Hepatocyte (in vitro differentiated cells): ENCODE measurements at regions not wholly inside any gene's neighbourhood (a gene's known extent, or its start where the extent isn't known, plus 50 kb on each side); places are given as distances from the start of the nearest gene placed in this dataset.

Source experiments
- DNase-seq: peaks from one replicate; pipeline ENCODE4 v3.0.0-alpha.2; 2016; ENCODE audit warnings: low spot score
- H2AFZ ChIP-seq: fragments of 200-600 bp; sonication (generic); 2 replicates; pipeline ENCODE4 v1.6.0; 2016; ENCODE audit warnings: antibody characterized with exemption, mild to moderate bottlenecking
- H3K27ac ChIP-seq: fragments of 200-600 bp; sonication (generic); 2 replicates; pipeline ENCODE4 v1.5.1; 2016; ENCODE audit warnings: mild to moderate bottlenecking
- H3K27me3 ChIP-seq: fragments of 200-600 bp; sonication (generic); 2 replicates; pipeline ENCODE4 v1.6.1; 2016
- H3K36me3 ChIP-seq: fragments of 200-600 bp; sonication (generic); replicated peaks from 2 replicates; pipeline ENCODE4 v1.5.1; 2016; ENCODE audit warnings: low read depth; ENCODE audit not compliant: insufficient read depth
- H3K4me1 ChIP-seq: fragments of 200-600 bp; sonication (generic); 2 replicates; pipeline ENCODE4 v1.5.1; 2016; ENCODE audit warnings: mild to moderate bottlenecking, moderate library complexity; ENCODE audit not compliant: insufficient read depth
- H3K4me2 ChIP-seq: fragments of 200-600 bp; sonication (generic); 2 replicates; pipeline ENCODE4 v1.6.0; 2016
- H3K4me3 ChIP-seq: fragments of 200-600 bp; sonication (generic); 2 replicates; pipeline ENCODE4 v1.5.1; 2016; ENCODE audit warnings: mild to moderate bottlenecking
- H3K79me2 ChIP-seq: fragments of 200-600 bp; sonication (generic); 2 replicates; pipeline ENCODE4 v1.6.0; 2017; ENCODE audit warnings: mild to moderate bottlenecking
- H3K9me2 ChIP-seq: fragments of 200-600 bp; sonication (generic); replicated peaks from 2 replicates; pipeline ENCODE4 v1.6.0; 2017; ENCODE audit warnings: mild to moderate bottlenecking; ENCODE audit not compliant: insufficient read depth
- H3K9me3 ChIP-seq: fragments of 200-600 bp; sonication (generic); 2 replicates; pipeline ENCODE4 v1.5.1; 2016; ENCODE audit warnings: low read depth, mild to moderate bottlenecking
- H4K20me1 ChIP-seq: fragments of 200-600 bp; sonication (generic); 2 replicates; pipeline ENCODE4 v1.6.0; 2016; ENCODE audit warnings: mild to moderate bottlenecking; ENCODE audit not compliant: insufficient read depth, poor library complexity, severe bottlenecking
- EZH2 ChIP-seq: fragments of 200-600 bp; sonication (generic); IDR thresholded peaks from 2 replicates; pipeline ENCODE4 v1.6.1; 2016; ENCODE audit warnings: antibody characterized with exemption, mild to moderate bottlenecking, borderline replicate concordance
- EZH2phosphoT487 ChIP-seq: fragments of 200-600 bp; sonication (generic); IDR thresholded peaks from one replicate; pipeline ENCODE4 v1.6.1; 2018; ENCODE audit warnings: antibody characterized with exemption, mild to moderate bottlenecking, low read depth, moderate library complexity; ENCODE audit not compliant: unreplicated experiment, severe bottlenecking
- WGBS: methylation state at CpG from one replicate; pipeline ENCODE4 v1.1.6; 2016; ENCODE audit warnings: low lambda C conversion rate; ENCODE audit errors: missing lambda C conversion rate; 5-methylcytosine and 5-hydroxymethylcytosine counted together
- TF ChIP-seq, protein P1 (sequence below): fragments of 200-600 bp; sonication (generic); IDR thresholded peaks from 2 replicates; pipeline ENCODE4 v1.5.1; 2016; ENCODE audit warnings: antibody characterized with exemption, mild to moderate bottlenecking; ENCODE audit not compliant: poor library complexity

DNA sequence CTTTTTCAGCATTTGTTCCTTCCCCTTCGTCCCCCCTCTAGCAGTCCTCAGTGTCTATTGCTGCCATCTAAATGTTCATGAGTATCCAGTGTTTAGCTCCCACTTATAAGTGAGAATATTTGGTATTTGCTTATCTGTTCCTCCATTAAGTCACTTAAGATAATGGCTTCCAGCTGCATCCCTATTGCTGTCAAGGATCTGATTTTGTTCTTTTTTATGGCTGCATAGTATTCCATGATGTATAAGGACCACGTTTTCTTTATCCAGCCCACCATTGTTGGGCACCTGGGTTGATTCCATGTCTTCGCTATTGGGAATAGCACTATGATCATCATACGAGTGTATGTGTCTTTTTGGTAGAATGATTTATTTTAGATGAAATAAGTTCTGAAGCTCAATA lies 166.9 kb upstream of the NCK2 start:
- TF ChIP-seq, protein P1, sequence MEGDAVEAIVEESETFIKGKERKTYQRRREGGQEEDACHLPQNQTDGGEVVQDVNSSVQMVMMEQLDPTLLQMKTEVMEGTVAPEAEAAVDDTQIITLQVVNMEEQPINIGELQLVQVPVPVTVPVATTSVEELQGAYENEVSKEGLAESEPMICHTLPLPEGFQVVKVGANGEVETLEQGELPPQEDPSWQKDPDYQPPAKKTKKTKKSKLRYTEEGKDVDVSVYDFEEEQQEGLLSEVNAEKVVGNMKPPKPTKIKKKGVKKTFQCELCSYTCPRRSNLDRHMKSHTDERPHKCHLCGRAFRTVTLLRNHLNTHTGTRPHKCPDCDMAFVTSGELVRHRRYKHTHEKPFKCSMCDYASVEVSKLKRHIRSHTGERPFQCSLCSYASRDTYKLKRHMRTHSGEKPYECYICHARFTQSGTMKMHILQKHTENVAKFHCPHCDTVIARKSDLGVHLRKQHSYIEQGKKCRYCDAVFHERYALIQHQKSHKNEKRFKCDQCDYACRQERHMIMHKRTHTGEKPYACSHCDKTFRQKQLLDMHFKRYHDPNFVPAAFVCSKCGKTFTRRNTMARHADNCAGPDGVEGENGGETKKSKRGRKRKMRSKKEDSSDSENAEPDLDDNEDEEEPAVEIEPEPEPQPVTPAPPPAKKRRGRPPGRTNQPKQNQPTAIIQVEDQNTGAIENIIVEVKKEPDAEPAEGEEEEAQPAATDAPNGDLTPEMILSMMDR, result no peak
- TF ChIP-seq EZH2 (no peak), EZH2phosphoT487 (no peak)

DNA sequence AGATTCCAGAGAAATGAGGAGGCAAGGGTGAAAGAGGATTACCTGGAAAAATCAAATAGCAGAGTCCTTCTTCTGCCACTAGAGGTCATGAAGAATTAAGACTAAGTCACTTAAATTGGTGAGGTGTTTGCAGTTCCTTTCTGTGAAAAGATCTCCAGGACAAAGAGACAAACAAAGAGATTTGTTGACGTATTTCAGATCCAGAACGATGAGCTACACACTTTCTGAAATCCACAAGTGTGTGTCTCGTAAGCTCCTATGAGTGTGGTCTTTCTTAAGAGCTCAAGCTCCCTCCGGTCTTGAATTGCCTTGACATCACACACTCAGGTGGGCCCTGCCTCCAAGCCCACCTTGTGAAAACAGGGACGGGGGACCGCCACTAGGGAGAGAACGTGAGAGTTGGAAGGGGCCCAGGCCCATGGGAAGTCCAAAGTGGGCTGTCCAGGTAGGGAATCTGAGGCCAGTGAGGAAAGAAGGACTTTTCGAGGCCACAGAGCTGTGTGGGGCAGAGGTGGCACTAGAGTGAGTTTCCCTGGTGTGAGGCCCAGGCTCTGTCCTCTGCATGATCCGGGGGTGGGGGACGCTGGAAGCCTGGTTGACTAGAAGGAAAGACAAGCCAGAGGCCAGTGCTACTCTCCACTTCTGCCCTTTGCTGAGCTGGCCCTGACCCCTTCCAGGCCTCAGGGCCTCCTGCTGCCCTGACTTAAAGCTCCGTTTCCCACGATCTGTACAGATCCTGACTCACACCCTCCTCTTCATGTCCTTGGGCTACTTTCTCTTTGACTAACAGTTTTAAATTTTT lies 168.1 kb upstream of the NCK2 start:
- TF ChIP-seq, protein P1, result peak; percentile 63
- no peak for TF ChIP-seq EZH2
- WGBS, result 52% methylated on average over 12 of the region's 12 CpGs
- no peak overlapping the region for H3K4me2 ChIP-seq
- H2AFZ ChIP-seq, result no peak overlapping the region
- no peak overlapping the region for H3K4me3 ChIP-seq
- peak overlapping the region; percentile 81 for H3K27ac ChIP-seq
- peaks cover 18% of the 10 kb centered on the region for H3K4me1 ChIP-seq
- DNase-seq, result peak; percentile 53
- H4K20me1 ChIP-seq, result no peaks in the 10 kb centered on the region
- no peaks in the 10 kb centered on the region for H3K36me3 ChIP-seq
- H3K9me3 ChIP-seq, result no peaks in the 10 kb centered on the region
- H3K9me2 ChIP-seq, result no peaks in the 10 kb centered on the region
- no peaks in the 10 kb centered on the region for H3K27me3 ChIP-seq
- no peaks in the 10 kb centered on the region for H3K79me2 ChIP-seq

More for the DNA sequence above, 166.9 kb upstream of the NCK2 start:
- 71% methylated on average over 4 of the region's 4 CpGs for WGBS
- Histone ChIP-seq H3K9me2 (no peaks in the 10 kb centered on the region), H3K4me2 (no peak overlapping the region), H3K27me3 (no peaks in the 10 kb centered on the region), H3K27ac (peak overlapping the region; percentile 81), H3K79me2 (no peaks in the 10 kb centered on the region), H3K36me3 (no peaks in the 10 kb centered on the region), H3K4me1 (peaks cover 29% of the 10 kb centered on the region), H3K9me3 (no peaks in the 10 kb centered on the region), H2AFZ (no peak overlapping the region), H4K20me1 (no peaks in the 10 kb centered on the region), H3K4me3 (no peak overlapping the region)
- no peak for DNase-seq

DNA sequence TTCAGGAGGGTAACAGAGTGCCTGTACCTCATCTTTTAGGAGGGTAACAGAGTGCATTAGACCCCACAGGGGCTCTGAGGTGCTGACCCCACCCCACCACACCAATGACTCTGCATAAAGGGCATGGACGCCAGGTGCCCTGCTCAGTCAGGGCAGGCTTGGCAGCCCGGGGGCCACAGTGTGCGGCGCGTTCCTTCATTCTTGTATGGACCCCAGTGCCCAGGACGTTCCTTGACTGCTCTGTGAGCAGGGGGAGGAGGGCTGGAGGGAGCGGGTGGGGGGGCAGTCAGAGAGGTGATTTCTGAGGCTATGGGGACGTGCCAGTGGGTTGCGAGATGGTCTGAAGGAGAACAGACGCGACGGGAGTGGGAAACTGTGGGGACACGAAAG lies 168.7 kb upstream of the NCK2 start:
- TF ChIP-seq, protein P1, result no peak
- TF ChIP-seq EZH2phosphoT487 (no peak), EZH2 (no peak)
- WGBS, result 64% methylated on average over 13 of the region's 13 CpGs
- Histone ChIP-seq H3K4me3 (no peak overlapping the region), H4K20me1 (no peaks in the 10 kb centered on the region), H3K4me1 (peaks cover 14% of the 10 kb centered on the region), H3K27me3 (no peaks in the 10 kb centered on the region), H3K79me2 (no peaks in the 10 kb centered on the region), H3K36me3 (no peaks in the 10 kb centered on the region), H2AFZ (no peak overlapping the region), H3K27ac (no peak overlapping the region), H3K9me3 (no peaks in the 10 kb centered on the region), H3K4me2 (no peak overlapping the region), H3K9me2 (no peaks in the 10 kb centered on the region)
- no peak for DNase-seq
